ENCODE measurements at regions not wholly inside any gene's neighbourhood (a gene's known extent, or its start where the extent isn't known, plus 50 kb on each side); places are given as distances from the start of the nearest gene placed in this dataset.

GRCh38 chr12:28961948-28962384 lies 187.1 kb upstream of the FAR2 start:
- no peak for TF ChIP-seq YY1 (IDR thresholded peaks at IDR 0.05; ENCODE audit: low read depth)
- no peak for TF ChIP-seq CREB1 (IDR thresholded peaks at IDR 0.05; ENCODE audit: low read depth)
- TF ChIP-seq FOXM1 (IDR thresholded peaks at IDR 0.05; ENCODE audit: borderline replicate concordance, low read depth): no peak
- no peak for TF ChIP-seq TEAD4 (IDR thresholded peaks at IDR 0.05)
- TF ChIP-seq TAF1 (IDR thresholded peaks at IDR 0.05; ENCODE audit: low read depth): no peak
- TF ChIP-seq EGR1 (IDR thresholded peaks at IDR 0.05): no peak
- TF ChIP-seq EP300 (IDR thresholded peaks at IDR 0.05; ENCODE audit: borderline replicate concordance): no peak
- TF ChIP-seq TCF12 (IDR thresholded peaks at IDR 0.05; ENCODE audit: low read depth): no peak
- no peak for TF ChIP-seq ZBTB7A (IDR thresholded peaks at IDR 0.05; ENCODE audit: low read depth)
- no peak for TF ChIP-seq REST (IDR thresholded peaks at IDR 0.05; ENCODE audit: low read depth)
- TF ChIP-seq NFIC (IDR thresholded peaks at IDR 0.05): no peak
- TF ChIP-seq USF1 (IDR thresholded peaks at IDR 0.05): no peak
- TF ChIP-seq CEBPB (IDR thresholded peaks at IDR 0.05): no peak

Data from Ishikawa (cell line).